T-cell (primary cell): ENCODE measurements at regions not wholly inside any gene's neighbourhood (a gene's known extent, or its start where the extent isn't known, plus 50 kb on each side); places are given as distances from the start of the nearest gene placed in this dataset.

ENCODE experiments used
- ATAC-seq, 4 experiments: fragments of 200-7000 bp in 3 of 4; fragments of 150-1000 bp in 1 of 4; cut with Tn5 transposase; replicated peaks in 1 of 4; 1 replicate in 3 of 4; 2 replicates in 1 of 4; pipeline ENCODE4 v1.10.0; 2021; ENCODE audit warnings: moderate library complexity in 3 of 4, mild to moderate bottlenecking in 2 of 4, moderate number of reproducible peaks in 1 of 4
- CTCF ChIA-PET, 2 donors: fragments of 300-600 bp; sonication (Branson Sonifier 250); formaldehyde crosslinking; loops; one replicate each; lab custom pipeline; 2022; ENCODE audit warnings: antibody characterized with exemption in 2 of 2; lab: Charles Lee
- POLR2A ChIA-PET, 2 donors: fragments of 300-600 bp; sonication (Branson Sonifier 250); formaldehyde crosslinking; loops; one replicate each; lab custom pipeline; 2022; ENCODE audit warnings: antibody characterized with exemption in 2 of 2; lab: Charles Lee
- DNase-seq, 35 experiments: peaks; one replicate each; pipeline versions ENCODE4 v3.0.0 to v3.0.0-alpha.2; 2013 to 2023
- H3K27ac ChIP-seq: one replicate; pipeline ENCODE4 v1.5.1; 2013; ENCODE audit warnings: low read length
- H3K27me3 ChIP-seq, 2 experiments: replicated peaks in 1 of 2; 1 replicate in 1 of 2; 2 replicates in 1 of 2; pipeline versions ENCODE4 v1.6.1 to v1.7.0; 2013; ENCODE audit warnings: low read length in 1 of 2, mixed read lengths in 1 of 2; ENCODE audit not compliant: control insufficient read depth in 2 of 2, insufficient read depth in 2 of 2; ENCODE audit errors: extremely low read depth in 1 of 2
- H3K36me3 ChIP-seq, 2 donors: 1 replicate in 1 of 2; 2 replicates in 1 of 2; pipeline versions ENCODE4 v1.6.1 to v1.7.0; 2013; ENCODE audit warnings: low read length in 1 of 2; ENCODE audit not compliant: control insufficient read depth in 2 of 2, insufficient read depth in 1 of 2; ENCODE audit errors: extremely low read depth in 1 of 2
- H3K4me1 ChIP-seq, 2 experiments: 1 replicate in 1 of 2; 2 replicates in 1 of 2; pipeline versions ENCODE4 v1.6.1 to v1.7.0; 2013; ENCODE audit warnings: low read length in 2 of 2, mixed read lengths in 1 of 2; ENCODE audit not compliant: insufficient read depth in 2 of 2, control insufficient read depth in 1 of 2; ENCODE audit errors: extremely low read depth in 1 of 2
- H3K4me3 ChIP-seq, 2 donors: 1 replicate in 1 of 2; 2 replicates in 1 of 2; pipeline versions ENCODE4 v1.5.1 to v1.7.0; 2013; ENCODE audit warnings: mild to moderate bottlenecking in 2 of 2, low read length in 1 of 2, moderate library complexity in 1 of 2; ENCODE audit not compliant: control insufficient read depth in 1 of 2; ENCODE audit errors: extremely low read depth in 1 of 2
- H3K9me3 ChIP-seq: 2 replicates; pipeline ENCODE4 v1.7.0; 2013
- H3K27ac Mint-ChIP-seq, 2 donors: one replicate each; pipeline ENCODE4 v1.8.0; 2020 to 2021; ENCODE audit warnings: mild to moderate bottlenecking in 2 of 2, mixed read lengths in 2 of 2
- H3K27me3 Mint-ChIP-seq, 2 donors: one replicate each; pipeline ENCODE4 v1.8.0; 2021 to 2022; ENCODE audit warnings: mixed read lengths in 2 of 2
- H3K36me3 Mint-ChIP-seq: one replicate; pipeline ENCODE4 v1.8.0; 2021; ENCODE audit warnings: mixed read lengths
- H3K4me1 Mint-ChIP-seq, 3 donors: one replicate each; pipeline ENCODE4 v1.8.0; 2020 to 2022; ENCODE audit warnings: mixed read lengths in 3 of 3, mild to moderate bottlenecking in 1 of 3
- H3K4me3 Mint-ChIP-seq, 3 donors: one replicate each; pipeline ENCODE4 v1.8.0; 2020 to 2022; ENCODE audit warnings: mild to moderate bottlenecking in 3 of 3, mixed read lengths in 3 of 3, moderate library complexity in 3 of 3
- H3K9me3 Mint-ChIP-seq, 3 donors: one replicate each; pipeline ENCODE4 v1.8.0; 2020 to 2022; ENCODE audit warnings: mixed read lengths in 3 of 3
- WGBS: methylation state at CpG from one replicate; pipeline ENCODE4 v1.1.5; 2013; ENCODE audit warnings: missing lambda C conversion rate; ENCODE audit not compliant: insufficient coverage; 5-methylcytosine and 5-hydroxymethylcytosine counted together

GRCh38 chr2:139099721-139100120, 319.5 kb upstream of the NXPH2 start:
- H3K4me3 Mint-ChIP-seq: no peak overlapping the region
- H3K9me3 ChIP-seq: no peaks in the 10 kb centered on the region
- no peaks in the 10 kb centered on the region for H3K36me3 ChIP-seq
- no peaks in the 10 kb centered on the region for H3K4me1 Mint-ChIP-seq
- H3K9me3 Mint-ChIP-seq: peaks cover 11 to 26% (median 17%) of the 10 kb centered on the region in 3 donors
- no peaks in the 10 kb centered on the region for H3K27me3 ChIP-seq
- no peak for ATAC-seq
- WGBS: no CpG with 5 or more reads among the region's 1 CpG
- H3K27ac Mint-ChIP-seq: no peak overlapping the region
- no peak overlapping the region for H3K4me3 ChIP-seq
- POLR2A ChIA-PET: no interaction called here
- H3K36me3 Mint-ChIP-seq: no peaks in the 10 kb centered on the region
- no peaks in the 10 kb centered on the region for H3K4me1 ChIP-seq
- H3K27me3 Mint-ChIP-seq: no peaks in the 10 kb centered on the region
- CTCF ChIA-PET: no interaction called here
- DNase-seq: no peak
- no peak overlapping the region for H3K27ac ChIP-seq

- Mint-ChIP-seq H3K4me3 (no peak overlapping the region), H3K36me3 (no peaks in the 10 kb centered on the region), H3K9me3 (peaks cover 9 to 23% (median 17%) of the 10 kb centered on the region in 3 donors), H3K27ac (no peak overlapping the region), H3K4me1 (no peaks in the 10 kb centered on the region), H3K27me3 (no peaks in the 10 kb centered on the region)
- no peak for DNase-seq
- H3K36me3 ChIP-seq: no peaks in the 10 kb centered on the region
- POLR2A ChIA-PET: no interaction called here
- no peaks in the 10 kb centered on the region for H3K9me3 ChIP-seq
- ATAC-seq: no peak
- H3K27ac ChIP-seq: no peak overlapping the region
- CTCF ChIA-PET: no interaction called here
- no CpG with 5 or more reads among the region's 2 CpGs for WGBS
- H3K4me3 ChIP-seq: no peak overlapping the region
- H3K4me1 ChIP-seq: no peaks in the 10 kb centered on the region
- H3K27me3 ChIP-seq: no peaks in the 10 kb centered on the region
These were observed 318.8 kb upstream of the NXPH2 start for GRCh38 chr2:139098961-139099360.

- POLR2A ChIA-PET: no interaction called here
- ATAC-seq (no peak), DNase-seq (no peak)
- H3K27me3 ChIP-seq: no peaks in the 10 kb centered on the region
- no peaks in the 10 kb centered on the region for H3K36me3 ChIP-seq
- Mint-ChIP-seq H3K9me3 (peaks cover 8 to 9% (median 9%) of the 10 kb centered on the region in 3 donors), H3K36me3 (no peaks in the 10 kb centered on the region), H3K27me3 (no peaks in the 10 kb centered on the region), H3K4me1 (no peaks in the 10 kb centered on the region), H3K4me3 (no peak overlapping the region), H3K27ac (no peak overlapping the region)
- CTCF ChIA-PET: no interaction called here
- no peaks in the 10 kb centered on the region for H3K9me3 ChIP-seq
- no peak overlapping the region for H3K27ac ChIP-seq
- no peaks in the 10 kb centered on the region for H3K4me1 ChIP-seq
- no peak overlapping the region for H3K4me3 ChIP-seq
These were observed 302.9 kb upstream of the NXPH2 start for GRCh38 chr2:139083121-139083520.

- Mint-ChIP-seq H3K27ac (no peak overlapping the region), H3K4me3 (no peak overlapping the region), H3K27me3 (no peaks in the 10 kb centered on the region), H3K4me1 (no peaks in the 10 kb centered on the region), H3K9me3 (peaks cover 6 to 13% (median 9%) of the 10 kb centered on the region in 3 donors), H3K36me3 (no peaks in the 10 kb centered on the region)
- Histone ChIP-seq H3K27me3 (no peaks in the 10 kb centered on the region), H3K27ac (no peak overlapping the region), H3K4me3 (no peak overlapping the region), H3K9me3 (no peaks in the 10 kb centered on the region), H3K4me1 (no peaks in the 10 kb centered on the region), H3K36me3 (no peaks in the 10 kb centered on the region)
- POLR2A ChIA-PET: no interaction called here
- no peak for ATAC-seq
- DNase-seq: no peak
- CTCF ChIA-PET: no interaction called here
These were observed 300.1 kb upstream of the NXPH2 start for GRCh38 chr2:139080244-139080643.

- DNase-seq (no peak), ATAC-seq (no peak)
- H3K27me3 Mint-ChIP-seq: no peaks in the 10 kb centered on the region
- CTCF ChIA-PET: interaction anchor here in 1 of 2 donors (0.7 kb wide), 1 partner anchor 611 kb away, joined by 3 read pairs; no protein-coding TSS in a partner anchor
- Histone ChIP-seq H3K9me3 (no peaks in the 10 kb centered on the region), H3K27ac (no peak overlapping the region), H3K4me1 (no peaks in the 10 kb centered on the region), H3K27me3 (no peaks in the 10 kb centered on the region), H3K36me3 (no peaks in the 10 kb centered on the region), H3K4me3 (no peak overlapping the region)
- H3K27ac Mint-ChIP-seq: no peak overlapping the region
- no CpG with 5 or more reads among the region's 2 CpGs for WGBS
- POLR2A ChIA-PET: no interaction called here
- no peak overlapping the region for H3K4me3 Mint-ChIP-seq
- peaks cover 6 to 12% (median 9%) of the 10 kb centered on the region in 3 donors for H3K9me3 Mint-ChIP-seq
- H3K36me3 Mint-ChIP-seq: no peaks in the 10 kb centered on the region
- H3K4me1 Mint-ChIP-seq: no peaks in the 10 kb centered on the region
These were observed 299.1 kb upstream of the NXPH2 start for GRCh38 chr2:139079311-139079710.

GRCh38 chr2:139078376-139078775, 298.2 kb upstream of the NXPH2 start:
- CTCF ChIA-PET: no interaction called here
- H3K27ac Mint-ChIP-seq: no peak overlapping the region

GRCh38 chr2:139077099-139077737, 297.0 kb upstream of the NXPH2 start:
- no peak overlapping the region for H3K4me3 ChIP-seq
- Mint-ChIP-seq H3K36me3 (no peaks in the 10 kb centered on the region), H3K9me3 (peaks cover 3 to 15% (median 15%) of the 10 kb centered on the region in 3 donors), H3K4me3 (no peak overlapping the region), H3K27me3 (no peaks in the 10 kb centered on the region), H3K27ac (no peak overlapping the region), H3K4me1 (no peaks in the 10 kb centered on the region)
- H3K36me3 ChIP-seq: no peaks in the 10 kb centered on the region
- CTCF ChIA-PET: no interaction called here
- no peak for ATAC-seq
- no peak overlapping the region for H3K27ac ChIP-seq
- no peaks in the 10 kb centered on the region for H3K4me1 ChIP-seq
- no peaks in the 10 kb centered on the region for H3K27me3 ChIP-seq
- DNase-seq: no peak
- POLR2A ChIA-PET: no interaction called here
- H3K9me3 ChIP-seq: no peaks in the 10 kb centered on the region

More at GRCh38 chr2:139078376-139078775, 298.2 kb upstream of the NXPH2 start:
- H3K4me3 Mint-ChIP-seq: no peak overlapping the region
- H3K9me3 ChIP-seq: no peaks in the 10 kb centered on the region
- DNase-seq (no peak), ATAC-seq (no peak)
- H3K4me1 Mint-ChIP-seq: no peaks in the 10 kb centered on the region
- POLR2A ChIA-PET: no interaction called here
- no peak overlapping the region for H3K4me3 ChIP-seq
- no peaks in the 10 kb centered on the region for H3K4me1 ChIP-seq
- no peak overlapping the region for H3K27ac ChIP-seq
- H3K36me3 ChIP-seq: no peaks in the 10 kb centered on the region
- H3K27me3 Mint-ChIP-seq: no peaks in the 10 kb centered on the region
- 17% methylated on average over 1 of the region's 1 CpG for WGBS
- H3K36me3 Mint-ChIP-seq: no peaks in the 10 kb centered on the region
- H3K27me3 ChIP-seq: no peaks in the 10 kb centered on the region
- peaks cover 3 to 14% (median 13%) of the 10 kb centered on the region in 3 donors for H3K9me3 Mint-ChIP-seq
